GM18499 (cell line): ENCODE measurements at regions not wholly inside any gene's neighbourhood (a gene's known extent, or its start where the extent isn't known, plus 50 kb on each side); places are given as distances from the start of the nearest gene placed in this dataset.
"Not testable (repeated sequence)": the region's sequence is repeated elsewhere in the genome, so short reads cannot be mapped to it uniquely, and the experiment has no call there.

Experiments used
- ATAC-seq: cut with Tn5 transposase; IDR thresholded peaks from one replicate; pipeline ENCODE4 v1.9.1; 2021; ENCODE audit warnings: moderate number of reproducible peaks; ENCODE audit not compliant: insufficient read depth, unreplicated experiment

- ATAC-seq, result no peak
These were observed 654.1 kb upstream of the MARCKS start for GRCh38 chr6:113202852-113203714.

- no peak for ATAC-seq
These were observed 653.4 kb upstream of the MARCKS start for GRCh38 chr6:113203715-113204110.

DNA sequence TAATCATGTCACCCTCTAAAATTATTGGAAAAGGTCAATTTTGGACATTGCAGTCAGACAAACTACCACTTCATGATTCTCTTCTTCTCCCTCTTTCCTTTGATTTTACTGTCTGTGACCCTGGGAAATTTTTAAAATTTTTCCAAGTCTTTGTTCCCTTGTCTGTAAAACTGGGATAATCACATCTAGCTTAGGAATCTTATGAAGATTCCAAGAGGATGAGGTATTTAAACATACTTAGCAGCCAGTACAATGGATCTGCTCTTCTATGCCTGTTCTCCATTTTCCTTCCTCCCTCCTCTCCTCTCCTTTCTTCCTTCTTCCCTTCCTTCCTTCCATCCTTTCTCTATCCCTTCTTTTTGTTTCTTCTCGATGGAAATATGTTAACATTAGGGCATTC is 651.6 kb upstream of the MARCKS start:
- ATAC-seq, result no peak

- ATAC-seq, result no peak
These were observed 648.4 kb upstream of the MARCKS start for GRCh38 chr6:113208726-113209125.

- no peak for ATAC-seq
These were observed 647.8 kb upstream of the MARCKS start for GRCh38 chr6:113209315-113209714.

DNA sequence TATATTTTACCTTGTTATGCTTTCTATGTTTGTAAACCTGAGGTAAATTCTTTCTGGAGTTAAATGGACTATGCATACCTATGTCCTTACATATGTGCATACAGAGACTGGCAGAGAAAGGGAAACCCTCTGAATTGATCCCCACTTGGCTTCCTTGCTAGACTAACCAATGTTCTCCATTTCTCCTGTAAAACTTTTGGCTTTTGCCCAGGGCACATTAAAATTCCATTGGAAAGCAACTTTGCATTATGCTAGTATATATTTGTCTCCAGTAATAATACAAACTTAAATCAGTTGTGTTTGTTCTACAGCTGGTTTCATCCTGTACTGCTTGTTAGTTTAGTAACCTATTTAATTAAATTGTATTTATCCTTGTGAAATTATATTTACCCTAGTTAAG is 646.0 kb upstream of the MARCKS start:
- no peak for ATAC-seq

DNA sequence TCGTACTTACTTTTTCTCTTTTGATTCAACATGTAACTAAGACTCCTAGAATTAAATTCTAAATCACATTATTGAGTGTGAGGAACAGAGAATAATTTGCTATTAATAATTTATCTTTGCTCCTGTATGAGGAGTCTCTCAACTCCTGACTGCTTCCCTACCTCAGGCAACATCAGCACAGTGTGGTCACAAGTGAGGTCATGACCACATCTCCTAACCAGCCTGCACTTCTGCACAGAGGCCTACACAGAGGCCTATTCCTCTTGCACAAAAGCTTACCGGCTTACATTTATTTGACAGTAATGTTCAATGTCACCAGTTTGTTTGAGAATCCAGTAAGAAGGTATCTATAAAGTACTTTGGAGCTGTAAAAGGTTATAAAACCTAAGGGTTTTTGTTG is 637.4 kb upstream of the MARCKS start:
- no peak for ATAC-seq

DNA sequence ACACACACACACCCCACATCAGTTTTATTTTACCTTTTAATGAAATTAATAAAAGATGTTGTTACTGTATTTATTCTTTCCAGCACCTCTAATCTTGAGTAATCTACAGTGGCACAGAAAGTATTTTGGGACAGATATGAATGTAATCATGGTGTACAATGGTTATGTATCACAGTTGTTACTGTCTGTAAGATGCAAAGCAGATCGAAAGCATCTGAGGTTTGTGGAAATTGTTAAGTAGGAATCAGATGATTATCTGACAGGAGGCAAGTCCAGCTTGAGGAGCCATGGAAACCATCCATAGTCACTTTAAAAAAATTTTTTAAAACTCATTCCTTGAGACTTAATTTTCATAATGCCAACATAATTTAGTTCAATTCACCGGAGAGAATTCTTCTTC is 636.3 kb upstream of the MARCKS start:
- ATAC-seq, result no peak

GRCh38 chr6:113221850-113222249 is 635.3 kb upstream of the MARCKS start:
- ATAC-seq, result no peak

DNA sequence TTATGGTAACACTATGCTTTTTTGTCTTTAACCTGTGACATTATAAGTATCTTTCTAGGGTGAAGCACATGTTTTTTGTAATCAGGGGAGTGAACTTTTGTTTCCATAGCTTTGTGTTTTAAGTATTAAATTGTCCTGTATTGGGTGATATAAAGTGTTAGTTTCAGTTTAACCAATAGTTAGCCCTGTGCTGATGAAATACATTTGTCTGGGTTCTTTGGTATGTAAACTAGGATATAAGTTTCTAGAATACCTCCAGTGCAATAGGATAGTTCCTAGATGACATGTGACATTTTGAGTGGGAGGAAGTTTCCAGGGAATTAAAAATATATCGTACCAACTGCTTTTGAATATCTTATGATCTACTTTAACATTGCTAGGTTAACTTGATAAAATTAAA is 611.0 kb upstream of the MARCKS start:
- no peak for ATAC-seq

- ATAC-seq, result no peak
These were observed 608.6 kb upstream of the MARCKS start for GRCh38 chr6:113248532-113248931.

GRCh38 chr6:113254194-113254593 is 603.0 kb upstream of the MARCKS start:
- ATAC-seq, result not testable (repeated sequence)

DNA sequence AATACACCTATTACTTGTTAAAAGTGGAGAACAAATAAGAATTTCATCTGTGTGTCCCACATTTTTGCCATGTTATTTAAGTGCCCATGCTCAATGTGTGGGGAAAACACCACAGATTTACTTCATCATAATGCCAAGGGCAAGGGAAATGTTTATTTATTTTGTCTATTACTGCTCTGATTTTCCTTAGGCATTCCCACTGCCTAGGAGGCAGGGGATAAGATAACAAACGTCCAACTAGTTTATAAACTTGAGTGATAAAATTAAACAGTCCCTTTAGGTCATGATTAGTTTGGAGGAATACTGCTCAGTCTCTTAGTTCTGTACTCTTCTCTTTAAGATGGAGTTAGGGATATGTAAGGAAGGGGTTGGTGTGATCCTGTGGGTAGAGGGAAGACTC is 598.4 kb upstream of the MARCKS start:
- no peak for ATAC-seq

- ATAC-seq, result no peak
These were observed 585.7 kb upstream of the MARCKS start for GRCh38 chr6:113271437-113271836.

- ATAC-seq, result no peak
These were observed 580.5 kb upstream of the MARCKS start for GRCh38 chr6:113276601-113277000.

GRCh38 chr6:113277111-113277510 is 580.0 kb upstream of the MARCKS start:
- no peak for ATAC-seq

DNA sequence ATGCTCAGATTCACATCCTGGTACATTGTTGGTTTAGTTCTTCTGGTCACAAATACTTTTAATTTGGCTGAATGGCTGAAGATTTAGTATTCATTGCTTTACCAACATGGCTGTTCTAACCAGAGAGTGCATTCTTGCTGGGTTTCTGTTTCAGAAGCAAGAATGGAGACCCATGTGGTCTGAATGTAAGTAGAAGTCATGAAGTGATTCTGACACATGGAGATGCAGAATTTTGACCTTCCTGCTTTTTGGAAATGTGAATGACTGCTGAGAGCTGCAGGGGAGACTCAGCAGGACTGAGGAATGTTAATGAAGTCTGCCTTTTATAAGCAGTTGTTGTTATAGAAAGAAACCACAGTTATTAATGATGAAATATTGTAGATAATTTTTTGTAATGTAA is 576.1 kb upstream of the MARCKS start:
- no peak for ATAC-seq

DNA sequence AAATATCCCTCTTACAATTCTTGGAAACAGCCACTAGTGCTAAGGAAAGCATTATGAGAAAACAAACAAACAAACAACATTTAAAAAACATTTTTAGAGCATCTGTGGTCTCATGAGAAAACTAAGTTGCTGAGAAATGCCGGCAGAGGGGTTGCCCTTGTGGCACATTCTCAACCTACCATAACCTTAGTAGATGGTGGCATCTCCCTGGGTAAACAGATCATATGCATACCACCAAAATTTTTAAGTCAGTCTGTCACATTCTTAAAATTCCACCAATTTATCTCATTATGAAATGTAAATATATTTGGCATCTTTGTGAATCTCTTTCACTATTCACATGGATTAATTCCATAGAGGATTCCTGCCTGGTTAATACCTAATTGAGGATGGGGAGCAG is 575.7 kb upstream of the MARCKS start:
- ATAC-seq, result no peak

- no peak for ATAC-seq
These were observed 569.7 kb upstream of the MARCKS start for GRCh38 chr6:113287396-113287795.

DNA sequence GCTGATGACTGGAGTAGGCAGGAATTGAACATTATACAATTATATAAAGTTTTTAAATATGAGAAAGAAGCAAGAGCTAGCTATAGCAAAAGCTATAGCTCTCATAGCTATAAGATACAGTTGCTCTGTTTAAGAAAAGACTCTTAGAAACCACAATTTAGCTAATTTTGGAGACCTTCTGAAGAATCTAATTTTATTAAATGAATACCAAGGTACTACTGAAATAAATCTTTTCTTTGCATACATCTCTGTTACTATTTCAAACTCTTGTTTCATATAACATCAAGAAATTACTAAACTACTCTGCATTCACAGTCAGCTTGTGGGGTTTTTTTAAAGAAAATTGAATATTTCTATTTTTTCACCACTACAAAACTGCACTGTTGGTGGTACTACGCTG is 568.7 kb upstream of the MARCKS start:
- no peak for ATAC-seq

GRCh38 chr6:113289166-113289565 is 568.0 kb upstream of the MARCKS start:
- ATAC-seq, result no peak

GRCh38 chr6:113290684-113291083 is 566.5 kb upstream of the MARCKS start:
- no peak for ATAC-seq
